Gastroesophageal sphincter (tissue), 4 donors: ENCODE measurements at regions not wholly inside any gene's neighbourhood (a gene's known extent, or its start where the extent isn't known, plus 50 kb on each side); places are given as distances from the start of the nearest gene placed in this dataset.
A peak's percentile ranks its signal among the peaks of the same experiment; 100 is the strongest.

Experiments used
- ATAC-seq: fragments of 150-250 bp; one replicate; pipeline ENCODE4 v1.9.1; 2016; ENCODE audit warnings: mild to moderate bottlenecking, moderate library complexity
- H3K27ac ChIP-seq, 4 donors: fragments of 200-600 bp; sonication (generic) in 3 of 4; 1 replicate in 3 of 4; 2 replicates in 1 of 4; pipeline ENCODE4 v1.5.1; 2016 to 2019
- H3K27me3 ChIP-seq: fragments of 200-600 bp; sonication (generic); one replicate; pipeline ENCODE4 v1.5.1; 2019
- H3K36me3 ChIP-seq, 2 donors: fragments of 200-600 bp; sonication (generic); one replicate each; pipeline ENCODE4 v1.5.1; 2019; ENCODE audit warnings: control low read depth in 1 of 2
- H3K4me1 ChIP-seq, 3 donors: fragments of 200-600 bp; sonication (generic); 1 replicate in 2 of 3; 2 replicates in 1 of 3; pipeline ENCODE4 v1.5.1; 2016 to 2019; ENCODE audit warnings: control low read depth in 2 of 3
- H3K4me3 ChIP-seq, 2 donors: fragments of 200-600 bp; sonication (generic); one replicate each; pipeline ENCODE4 v1.5.1; 2019; ENCODE audit warnings: mild to moderate bottlenecking in 1 of 2, moderate library complexity in 1 of 2
- H3K9me3 ChIP-seq, 3 donors: fragments of 200-600 bp; sonication (generic); one replicate each; pipeline ENCODE4 v1.5.1; 2017 to 2019; ENCODE audit warnings: control low read depth in 2 of 3
- EP300 ChIP-seq: sonication (generic); formaldehyde crosslinking; IDR thresholded peaks from one replicate; pipeline ENCODE4 v1.6.1; 2017; ENCODE audit warnings: antibody characterized with exemption, mild to moderate bottlenecking
- POLR2A ChIP-seq, 2 donors: fragments of 450-650 bp; IDR thresholded peaks; one replicate each; pipeline ENCODE4 v1.6.1; 2017; ENCODE audit warnings: antibody characterized with exemption in 2 of 2, mild to moderate bottlenecking in 2 of 2, moderate library complexity in 1 of 2
- POLR2AphosphoS5 ChIP-seq: sonication (generic); formaldehyde crosslinking; IDR thresholded peaks from one replicate; pipeline ENCODE4 v1.6.1; 2017; ENCODE audit warnings: antibody characterized with exemption
- WGBS, 2 donors: methylation state at CpG; one replicate each; pipeline ENCODE4 v1.1.5; 2018; ENCODE audit warnings: low coverage in 1 of 2; 5-methylcytosine and 5-hydroxymethylcytosine counted together
- TF ChIP-seq, protein P1 (sequence below), 4 experiments: fragments of 200-600 bp in 2 of 4; fragments of 450-650 bp in 2 of 4; sonication (generic) in 1 of 4; IDR thresholded peaks; one replicate each; pipeline ENCODE4 v1.5.1; 2017 to 2019; ENCODE audit warnings: antibody characterized with exemption in 4 of 4, mild to moderate bottlenecking in 2 of 4, moderate library complexity in 2 of 4

DNA sequence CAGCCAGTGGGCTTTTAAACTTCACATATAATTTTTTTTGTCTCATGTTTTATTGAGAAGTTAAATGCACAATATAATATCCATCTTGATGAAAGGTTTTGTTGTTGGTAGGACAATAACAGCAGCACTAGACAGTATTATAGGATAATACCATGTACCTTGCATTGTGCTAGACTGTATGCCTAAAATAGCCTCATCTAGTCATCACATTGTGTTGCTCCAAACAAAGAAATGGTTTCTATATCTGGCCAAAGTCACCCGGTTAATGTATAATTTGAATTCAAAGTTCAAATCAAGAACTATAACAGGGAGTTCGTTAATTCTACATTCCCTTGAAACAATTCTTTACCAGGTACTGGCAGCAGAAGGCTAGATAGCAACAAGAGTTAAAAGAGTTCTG, 104.9 kb downstream of the KCNJ2 start:
- Histone ChIP-seq H3K27me3 (no peaks in the 10 kb centered on the region), H3K4me1 (no peaks in the 10 kb centered on the region), H3K27ac (no peak overlapping the region), H3K36me3 (no peaks in the 10 kb centered on the region), H3K4me3 (no peak overlapping the region), H3K9me3 (no peaks in the 10 kb centered on the region)
- WGBS, 2 donors = 51 to 65% methylated on average over 2 of the region's 2 CpGs
- ATAC-seq = no peak
- no peak for TF ChIP-seq EP300
- TF ChIP-seq, protein P1, sequence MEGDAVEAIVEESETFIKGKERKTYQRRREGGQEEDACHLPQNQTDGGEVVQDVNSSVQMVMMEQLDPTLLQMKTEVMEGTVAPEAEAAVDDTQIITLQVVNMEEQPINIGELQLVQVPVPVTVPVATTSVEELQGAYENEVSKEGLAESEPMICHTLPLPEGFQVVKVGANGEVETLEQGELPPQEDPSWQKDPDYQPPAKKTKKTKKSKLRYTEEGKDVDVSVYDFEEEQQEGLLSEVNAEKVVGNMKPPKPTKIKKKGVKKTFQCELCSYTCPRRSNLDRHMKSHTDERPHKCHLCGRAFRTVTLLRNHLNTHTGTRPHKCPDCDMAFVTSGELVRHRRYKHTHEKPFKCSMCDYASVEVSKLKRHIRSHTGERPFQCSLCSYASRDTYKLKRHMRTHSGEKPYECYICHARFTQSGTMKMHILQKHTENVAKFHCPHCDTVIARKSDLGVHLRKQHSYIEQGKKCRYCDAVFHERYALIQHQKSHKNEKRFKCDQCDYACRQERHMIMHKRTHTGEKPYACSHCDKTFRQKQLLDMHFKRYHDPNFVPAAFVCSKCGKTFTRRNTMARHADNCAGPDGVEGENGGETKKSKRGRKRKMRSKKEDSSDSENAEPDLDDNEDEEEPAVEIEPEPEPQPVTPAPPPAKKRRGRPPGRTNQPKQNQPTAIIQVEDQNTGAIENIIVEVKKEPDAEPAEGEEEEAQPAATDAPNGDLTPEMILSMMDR (IDR thresholded peaks at IDR 0.05) = no peak
- no peak for TF ChIP-seq POLR2AphosphoS5
- TF ChIP-seq POLR2A (IDR thresholded peaks at IDR 0.05) = no peak

GRCh38 chr17:70276906-70277305, 107.6 kb downstream of the KCNJ2 start:
- TF ChIP-seq, protein P1 (IDR thresholded peaks at IDR 0.05) = no peak
- TF ChIP-seq POLR2A (IDR thresholded peaks at IDR 0.05) = no peak
- TF ChIP-seq POLR2AphosphoS5 = no peak
- TF ChIP-seq EP300 = no peak
- Histone ChIP-seq H3K9me3 (no peaks in the 10 kb centered on the region), H3K4me3 (no peak overlapping the region), H3K27ac (no peak overlapping the region), H3K4me1 (no peaks in the 10 kb centered on the region), H3K27me3 (no peaks in the 10 kb centered on the region), H3K36me3 (no peaks in the 10 kb centered on the region)
- no peak for ATAC-seq
- 13 to 19% methylated on average over 2 of the region's 2 CpGs for WGBS, 2 donors

DNA sequence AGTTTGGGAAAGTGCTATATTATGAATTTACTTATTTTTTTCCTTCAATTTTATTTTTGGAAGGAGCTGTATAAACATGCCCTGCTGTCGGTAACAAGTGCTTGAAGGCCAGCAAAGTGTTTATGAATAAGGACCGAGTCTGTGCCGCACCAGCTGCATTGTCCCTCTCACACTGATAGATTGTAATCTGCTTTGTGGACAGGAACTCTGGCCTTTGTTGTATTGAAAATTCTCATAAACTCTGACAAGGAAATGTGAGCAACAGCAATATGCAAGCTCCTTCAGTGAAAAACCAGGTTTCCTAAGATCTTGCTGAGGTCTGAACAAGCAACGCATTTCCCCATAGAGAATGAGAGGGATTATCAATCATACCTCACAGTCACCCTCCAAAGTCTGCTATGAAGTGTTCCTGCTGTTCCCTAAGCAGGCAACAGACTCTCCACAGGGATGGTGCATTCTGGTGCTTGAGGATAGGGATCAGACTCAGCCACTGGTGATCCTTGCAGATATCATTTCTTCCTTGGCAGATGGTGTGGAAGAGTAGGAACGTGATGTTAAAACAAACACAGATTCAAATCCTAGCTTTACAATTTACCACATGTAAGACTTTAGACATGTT, 109.6 kb downstream of the KCNJ2 start:
- Histone ChIP-seq H3K9me3 (no peaks in the 10 kb centered on the region), H3K27me3 (no peaks in the 10 kb centered on the region), H3K4me3 (no peak overlapping the region), H3K36me3 (no peaks in the 10 kb centered on the region), H3K4me1 (no peaks in the 10 kb centered on the region), H3K27ac (no peak overlapping the region)
- ATAC-seq = peak; percentile 53
- WGBS, 2 donors = 25 to 29% methylated on average over 5 of the region's 5 CpGs
- TF ChIP-seq POLR2A (IDR thresholded peaks at IDR 0.05) (no peak), POLR2AphosphoS5 (no peak), EP300 (no peak)
- TF ChIP-seq, protein P1 (IDR thresholded peaks at IDR 0.05) = no peak

DNA sequence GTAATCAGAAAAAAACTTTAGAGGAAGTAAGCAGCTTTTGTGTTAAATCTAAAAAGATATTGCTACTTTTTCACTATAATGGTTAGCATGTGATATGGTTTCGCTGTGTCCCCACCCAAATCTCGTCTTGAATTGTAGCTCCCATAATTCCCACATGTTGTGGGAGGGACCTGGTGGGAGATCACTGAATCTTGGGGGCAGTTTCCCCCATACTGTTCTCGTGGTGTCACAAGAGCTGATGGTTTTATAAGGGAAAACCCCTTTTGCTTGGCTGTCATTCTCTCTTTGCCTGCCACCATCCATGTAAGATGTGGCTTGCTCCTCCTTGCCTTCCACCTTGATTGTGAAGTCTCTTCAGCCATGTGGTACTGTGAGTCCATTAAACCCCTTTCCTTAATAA, 117.1 kb downstream of the KCNJ2 start:
- no peaks in the 10 kb centered on the region for H3K36me3 ChIP-seq
- no peaks in the 10 kb centered on the region for H3K4me1 ChIP-seq
- H3K27me3 ChIP-seq = no peaks in the 10 kb centered on the region
- H3K27ac ChIP-seq = no peak overlapping the region
- H3K4me3 ChIP-seq = no peak overlapping the region
- TF ChIP-seq, protein P1 (IDR thresholded peaks at IDR 0.05) = no peak
- H3K9me3 ChIP-seq = no peaks in the 10 kb centered on the region
- 66 to 86% methylated on average over 3 of the region's 3 CpGs for WGBS, 2 donors
- ATAC-seq = no peak

- WGBS, 2 donors = 88 to 91% methylated on average over 3 of the region's 3 CpGs
- TF ChIP-seq POLR2AphosphoS5 = no peak
- TF ChIP-seq, protein P1 (IDR thresholded peaks at IDR 0.05) = no peak
- TF ChIP-seq EP300 = no peak
- TF ChIP-seq POLR2A (IDR thresholded peaks at IDR 0.05) = no peak
- no peak overlapping the region for H3K4me3 ChIP-seq
- no peak for ATAC-seq
- H3K27ac ChIP-seq = no peak overlapping the region
- H3K9me3 ChIP-seq = no peaks in the 10 kb centered on the region
- no peaks in the 10 kb centered on the region for H3K27me3 ChIP-seq
- H3K4me1 ChIP-seq = no peaks in the 10 kb centered on the region
- no peaks in the 10 kb centered on the region for H3K36me3 ChIP-seq
Observed at GRCh38 chr17:70288540-70289290, 119.4 kb downstream of the KCNJ2 start.
